ENCODE measurements at regions not wholly inside any gene's neighbourhood (a gene's known extent, or its start where the extent isn't known, plus 50 kb on each side); places are given as distances from the start of the nearest gene placed in this dataset.
"Not testable (repeated sequence)": the region's sequence is repeated elsewhere in the genome, so short reads cannot be mapped to it uniquely, and the experiment has no call there.

DNA sequence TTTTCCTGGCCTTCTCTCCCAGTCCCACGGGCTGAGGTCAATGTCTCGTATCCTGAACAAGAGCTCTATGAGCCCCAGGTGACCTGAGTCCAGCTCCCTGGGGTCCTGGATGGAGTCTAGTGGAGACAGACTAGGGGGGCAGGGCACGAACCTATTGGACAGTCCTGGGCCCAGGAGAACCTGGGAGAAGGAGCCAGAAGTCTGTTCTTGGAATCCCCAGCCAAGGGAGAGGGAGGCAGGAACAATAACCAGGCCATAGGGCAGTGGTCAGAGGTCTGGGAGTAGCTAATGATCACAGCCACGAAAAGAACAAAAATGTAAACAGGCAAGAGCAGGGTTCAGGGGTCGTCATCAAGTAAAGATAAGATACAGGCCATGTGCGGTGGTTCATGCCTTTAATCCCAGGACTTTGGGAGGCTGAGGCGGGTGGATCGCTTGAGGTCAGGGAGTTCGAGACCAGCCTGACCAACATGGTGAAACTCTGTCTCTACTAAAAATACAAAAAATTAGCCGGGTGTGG, 60.8 kb downstream of the COPRS start:
- Mint-ChIP-seq H3K4me1 (no peaks in the 10 kb centered on the region), H3K36me3 (no peaks in the 10 kb centered on the region), H3K27me3 (ENCODE audit: low read depth) (no peaks in the 10 kb centered on the region), H3K27ac (no peak overlapping the region), H3K4me3 (no peak overlapping the region), H3K9me3 (no peaks in the 10 kb centered on the region)
- no peak for DNase-seq (ENCODE audit: low spot score in 2 of 2, unreplicated experiment in 2 of 2)
- TF ChIP-seq, protein P1, sequence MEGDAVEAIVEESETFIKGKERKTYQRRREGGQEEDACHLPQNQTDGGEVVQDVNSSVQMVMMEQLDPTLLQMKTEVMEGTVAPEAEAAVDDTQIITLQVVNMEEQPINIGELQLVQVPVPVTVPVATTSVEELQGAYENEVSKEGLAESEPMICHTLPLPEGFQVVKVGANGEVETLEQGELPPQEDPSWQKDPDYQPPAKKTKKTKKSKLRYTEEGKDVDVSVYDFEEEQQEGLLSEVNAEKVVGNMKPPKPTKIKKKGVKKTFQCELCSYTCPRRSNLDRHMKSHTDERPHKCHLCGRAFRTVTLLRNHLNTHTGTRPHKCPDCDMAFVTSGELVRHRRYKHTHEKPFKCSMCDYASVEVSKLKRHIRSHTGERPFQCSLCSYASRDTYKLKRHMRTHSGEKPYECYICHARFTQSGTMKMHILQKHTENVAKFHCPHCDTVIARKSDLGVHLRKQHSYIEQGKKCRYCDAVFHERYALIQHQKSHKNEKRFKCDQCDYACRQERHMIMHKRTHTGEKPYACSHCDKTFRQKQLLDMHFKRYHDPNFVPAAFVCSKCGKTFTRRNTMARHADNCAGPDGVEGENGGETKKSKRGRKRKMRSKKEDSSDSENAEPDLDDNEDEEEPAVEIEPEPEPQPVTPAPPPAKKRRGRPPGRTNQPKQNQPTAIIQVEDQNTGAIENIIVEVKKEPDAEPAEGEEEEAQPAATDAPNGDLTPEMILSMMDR (IDR thresholded peaks at IDR 0.05; ENCODE audit: unreplicated experiment), result no peak

- DNase-seq (ENCODE audit: low spot score in 2 of 2, unreplicated experiment in 2 of 2); H3K27me3 Mint-ChIP-seq (ENCODE audit: low read depth); H3K4me3 Mint-ChIP-seq; H3K36me3 Mint-ChIP-seq; H3K4me1 Mint-ChIP-seq; H3K9me3 Mint-ChIP-seq; H3K27ac Mint-ChIP-seq: not testable (repeated sequence)
These were observed 63.1 kb downstream of the COPRS start for GRCh38 chr17:31795941-31796340.

GRCh38 chr17:31794111-31794510, 64.9 kb downstream of the COPRS start:
- Mint-ChIP-seq H3K4me3 (no peak overlapping the region), H3K27me3 (ENCODE audit: low read depth) (peaks cover 4% of the 10 kb centered on the region), H3K27ac (no peak overlapping the region), H3K36me3 (no peaks in the 10 kb centered on the region), H3K4me1 (no peaks in the 10 kb centered on the region), H3K9me3 (no peaks in the 10 kb centered on the region)
- TF ChIP-seq, protein P1 (IDR thresholded peaks at IDR 0.05; ENCODE audit: unreplicated experiment), result no peak
- no peak for DNase-seq (ENCODE audit: low spot score in 2 of 2, unreplicated experiment in 2 of 2)

DNA sequence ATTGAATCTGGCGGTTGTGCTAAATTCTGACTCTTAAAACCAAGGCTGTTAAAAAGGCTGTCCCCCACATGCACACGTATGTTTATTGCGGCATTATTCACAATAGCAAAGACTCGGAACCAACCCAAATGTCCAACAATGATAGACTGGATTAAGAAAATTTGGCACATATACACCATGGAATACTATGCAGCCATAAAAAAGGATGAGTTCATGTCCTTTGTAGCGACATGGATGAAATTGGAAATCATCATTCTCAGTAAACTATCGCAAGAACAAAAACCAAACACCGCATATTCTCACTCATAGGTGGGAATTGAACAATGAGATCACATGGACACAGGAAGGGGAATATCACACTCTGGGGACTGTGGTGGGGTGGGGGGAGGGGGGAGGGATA, 65.4 kb downstream of the COPRS start:
- not testable (repeated sequence) for H3K27me3 Mint-ChIP-seq (ENCODE audit: low read depth); H3K36me3 Mint-ChIP-seq

DNA sequence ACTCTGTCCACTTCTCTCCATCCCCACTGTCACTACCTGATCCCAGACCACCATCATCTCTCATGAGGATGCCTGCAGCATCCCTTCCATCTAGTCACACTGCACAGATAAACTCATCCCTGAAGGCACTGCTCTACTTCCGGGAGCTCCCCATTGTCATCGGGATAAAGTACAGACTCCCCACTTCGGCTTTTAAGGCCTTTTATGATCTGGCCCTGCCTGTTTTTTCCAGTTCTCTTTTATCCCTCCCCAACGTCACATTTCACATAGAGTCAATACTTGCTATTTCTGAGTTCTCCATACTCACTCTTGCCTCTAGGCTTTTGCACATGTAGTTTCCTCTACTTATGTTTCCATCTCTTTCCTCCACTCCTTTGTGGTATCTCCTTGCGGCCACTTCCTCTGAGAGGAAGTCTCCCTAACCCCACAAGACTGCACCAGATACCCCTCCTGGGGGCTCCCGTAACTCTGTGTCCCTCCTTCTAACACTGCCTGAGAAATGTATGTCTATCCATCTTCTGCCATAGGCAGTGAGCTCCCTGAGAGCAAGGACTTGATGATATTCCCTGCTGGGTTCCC, 66.9 kb downstream of the COPRS start:
- peaks cover 12% of the 10 kb centered on the region for H3K4me1 Mint-ChIP-seq
- H3K9me3 Mint-ChIP-seq, result no peaks in the 10 kb centered on the region
- no peak overlapping the region for H3K27ac Mint-ChIP-seq
- no peak overlapping the region for H3K4me3 Mint-ChIP-seq
- H3K36me3 Mint-ChIP-seq, result no peaks in the 10 kb centered on the region
- TF ChIP-seq, protein P1 (IDR thresholded peaks at IDR 0.05; ENCODE audit: unreplicated experiment), result no peak
- no peak for DNase-seq (ENCODE audit: low spot score in 2 of 2, unreplicated experiment in 2 of 2)
- H3K27me3 Mint-ChIP-seq (ENCODE audit: low read depth), result peaks cover 4% of the 10 kb centered on the region

More for the DNA sequence above, 65.4 kb downstream of the COPRS start:
- not testable (repeated sequence) for H3K4me1 Mint-ChIP-seq; H3K4me3 Mint-ChIP-seq; H3K9me3 Mint-ChIP-seq; DNase-seq (ENCODE audit: low spot score in 2 of 2, unreplicated experiment in 2 of 2); H3K27ac Mint-ChIP-seq

GRCh38 chr17:31789707-31790505, 69.1 kb downstream of the COPRS start:
- TF ChIP-seq, protein P1 (IDR thresholded peaks at IDR 0.05; ENCODE audit: unreplicated experiment), result no peak
- H3K4me1 Mint-ChIP-seq, result peaks cover 12% of the 10 kb centered on the region
- no peak overlapping the region for H3K4me3 Mint-ChIP-seq
- H3K27me3 Mint-ChIP-seq (ENCODE audit: low read depth), result peaks cover 4% of the 10 kb centered on the region
- H3K9me3 Mint-ChIP-seq, result no peaks in the 10 kb centered on the region
- no peak overlapping the region for H3K27ac Mint-ChIP-seq
- H3K36me3 Mint-ChIP-seq, result no peaks in the 10 kb centered on the region
- DNase-seq (ENCODE audit: low spot score in 2 of 2, unreplicated experiment in 2 of 2), result no peak
